Neural cell (in vitro differentiated cells): ENCODE measurements at regions not wholly inside any gene's neighbourhood (a gene's known extent, or its start where the extent isn't known, plus 50 kb on each side); places are given as distances from the start of the nearest gene placed in this dataset.
"Not testable (repeated sequence)": the region's sequence is repeated elsewhere in the genome, so short reads cannot be mapped to it uniquely, and the experiment has no call there.

Source experiments
- H2AFZ ChIP-seq: fragments of 200-600, 300-800 bp; sonication (generic), shearing (Covaris generic); 2 replicates; pipeline ENCODE4 v1.6.0; 2014; ENCODE audit warnings: low read depth, mild to moderate bottlenecking, antibody characterized with exemption, low read length, moderate library complexity
- H3F3A ChIP-seq: fragments of 200-600 bp; shearing (Covaris generic); 2 replicates; pipeline ENCODE4 v1.6.1; 2016; ENCODE audit warnings: mild to moderate bottlenecking, moderate library complexity, mixed read lengths, antibody characterized with exemption, low read length; ENCODE audit not compliant: insufficient read depth, poor library complexity, severe bottlenecking
- H3K27ac ChIP-seq: fragments of 200-600, 300-800 bp; sonication (generic), shearing (Covaris generic); 2 replicates; pipeline ENCODE4 v1.5.1; 2014; ENCODE audit warnings: mild to moderate bottlenecking, low read length, moderate library complexity
- H3K27me3 ChIP-seq: fragments of 300-800, 200-600 bp; sonication (generic), shearing (Covaris generic); 2 replicates; pipeline ENCODE4 v1.6.0; 2014; ENCODE audit warnings: mild to moderate bottlenecking, low read depth, low read length, moderate library complexity; ENCODE audit not compliant: insufficient read depth
- H3K36me3 ChIP-seq: fragments of 300-800, 200-600 bp; sonication (generic), shearing (Covaris generic); 2 replicates; pipeline ENCODE4 v1.5.1; 2014; ENCODE audit warnings: mild to moderate bottlenecking, antibody characterized with exemption, low read length, moderate library complexity; ENCODE audit not compliant: insufficient read depth
- H3K4me2 ChIP-seq: fragments of 300-800, 200-600 bp; sonication (generic), shearing (Covaris generic); 2 replicates; pipeline ENCODE4 v1.6.0; 2014; ENCODE audit warnings: mild to moderate bottlenecking, low read length
- H3K4me3 ChIP-seq: fragments of 300-800, 200-600 bp; sonication (generic), shearing (Covaris generic); 2 replicates; pipeline ENCODE4 v1.5.1; 2014; ENCODE audit warnings: mild to moderate bottlenecking, low read length, moderate library complexity
- H3K79me2 ChIP-seq: fragments of 200-600 bp; shearing (Covaris generic); replicated peaks from 2 replicates; pipeline ENCODE4 v1.6.0; 2014; ENCODE audit warnings: mild to moderate bottlenecking, low read length, moderate library complexity; ENCODE audit not compliant: insufficient read depth
- H3K9ac ChIP-seq: fragments of 300-800, 200-600 bp; sonication (generic), shearing (Covaris generic); 2 replicates; pipeline ENCODE4 v1.6.1; 2016; ENCODE audit warnings: mild to moderate bottlenecking, low read length, mixed read lengths
- H3K9me2 ChIP-seq: fragments of 200-600 bp; shearing (Covaris generic); 2 replicates; pipeline ENCODE4 v1.6.1; 2016; ENCODE audit warnings: mild to moderate bottlenecking, low read length, mixed read lengths; ENCODE audit not compliant: insufficient read depth
- H3K9me3 ChIP-seq: fragments of 200-600, 300-800 bp; sonication (generic), shearing (Covaris generic); 2 replicates; pipeline ENCODE4 v1.6.1; 2016; ENCODE audit warnings: mild to moderate bottlenecking, mixed run types, low read length, moderate library complexity, mixed read lengths
- H4K20me1 ChIP-seq: fragments of 200-600 bp; shearing (Covaris generic); 2 replicates; pipeline ENCODE4 v1.6.1; 2016; ENCODE audit warnings: mild to moderate bottlenecking, mixed run types; ENCODE audit not compliant: insufficient read depth
- CTCF ChIP-seq: fragments of 450-650 bp; IDR thresholded peaks from 2 replicates; pipeline ENCODE4 v1.5.1; 2014; ENCODE audit warnings: antibody characterized with exemption, mild to moderate bottlenecking, moderate library complexity; ENCODE audit not compliant: poor library complexity, severe bottlenecking
- EP300 ChIP-seq: fragments of 450-650 bp; conservative IDR thresholded peaks from 2 replicates; pipeline ENCODE4 v1.6.1; 2014; ENCODE audit warnings: antibody characterized with exemption, mild to moderate bottlenecking, moderate library complexity; ENCODE audit not compliant: poor library complexity, severe bottlenecking
- EZH2 ChIP-seq: fragments of 200-600, 300-800 bp; shearing (Covaris generic), sonication (generic); IDR thresholded peaks from 2 replicates; pipeline ENCODE4 v1.6.1; 2014; ENCODE audit warnings: antibody characterized with exemption, low read length, borderline replicate concordance, mild to moderate bottlenecking; ENCODE audit not compliant: insufficient read depth, poor library complexity, severe bottlenecking
- MXI1 ChIP-seq: fragments of 450-650 bp; conservative IDR thresholded peaks from 2 replicates; pipeline ENCODE4 v1.6.1; 2014; ENCODE audit warnings: antibody characterized with exemption, mild to moderate bottlenecking; ENCODE audit not compliant: poor library complexity, severe bottlenecking
- POLR2AphosphoS5 ChIP-seq: IDR thresholded peaks from 2 replicates; pipeline ENCODE4 v1.6.1; 2012
- RAD21 ChIP-seq: fragments of 450-650 bp; conservative IDR thresholded peaks from 2 replicates; pipeline ENCODE4 v1.6.1; 2014; ENCODE audit warnings: antibody characterized with exemption, mild to moderate bottlenecking, moderate library complexity
- REST ChIP-seq: IDR thresholded peaks from 2 replicates; pipeline ENCODE4 v1.6.1; 2012; ENCODE audit warnings: borderline replicate concordance
- SMC3 ChIP-seq: fragments of 450-650 bp; conservative IDR thresholded peaks from 2 replicates; pipeline ENCODE4 v1.6.1; 2014; ENCODE audit warnings: antibody characterized with exemption, mild to moderate bottlenecking, moderate library complexity; ENCODE audit not compliant: poor library complexity
- TAF1 ChIP-seq: IDR thresholded peaks from 2 replicates; pipeline ENCODE4 v1.6.1; 2012; ENCODE audit warnings: low read depth

- no peaks in the 10 kb centered on the region for H3F3A ChIP-seq
- no peak overlapping the region for H3K9ac ChIP-seq
- H3K79me2 ChIP-seq = no peaks in the 10 kb centered on the region
- no peaks in the 10 kb centered on the region for H4K20me1 ChIP-seq
- no peaks in the 10 kb centered on the region for H3K36me3 ChIP-seq
- H3K27ac ChIP-seq = no peak overlapping the region
- no peaks in the 10 kb centered on the region for H3K27me3 ChIP-seq
- H2AFZ ChIP-seq = no peak overlapping the region
- H3K4me3 ChIP-seq = no peak overlapping the region
- no peak overlapping the region for H3K4me2 ChIP-seq
- H3K9me3 ChIP-seq = no peaks in the 10 kb centered on the region
- no peaks in the 10 kb centered on the region for H3K9me2 ChIP-seq
- TF ChIP-seq EZH2 = no peak
- TF ChIP-seq CTCF = no peak
- TF ChIP-seq EP300 = no peak
- TF ChIP-seq POLR2AphosphoS5 = no peak
- no peak for TF ChIP-seq MXI1
- TF ChIP-seq REST = no peak
- no peak for TF ChIP-seq RAD21
Observed at GRCh38 chr11:109062445-109062844, 359.5 kb upstream of the C11orf87 start.

- no peaks in the 10 kb centered on the region for H3K9me3 ChIP-seq
- no peak overlapping the region for H3K27ac ChIP-seq
- no peaks in the 10 kb centered on the region for H3K36me3 ChIP-seq
- no peak overlapping the region for H2AFZ ChIP-seq
- no peaks in the 10 kb centered on the region for H3F3A ChIP-seq
- H3K4me3 ChIP-seq = no peak overlapping the region
- no peaks in the 10 kb centered on the region for H4K20me1 ChIP-seq
- no peaks in the 10 kb centered on the region for H3K27me3 ChIP-seq
- no peaks in the 10 kb centered on the region for H3K9me2 ChIP-seq
- H3K4me2 ChIP-seq = no peak overlapping the region
- no peak for TF ChIP-seq CTCF
- TF ChIP-seq REST = no peak
- TF ChIP-seq MXI1 = no peak
- no peak for TF ChIP-seq TAF1
- no peak for TF ChIP-seq POLR2AphosphoS5
- no peak for TF ChIP-seq EP300
- TF ChIP-seq RAD21 = no peak
- no peak for TF ChIP-seq SMC3
- no peak for TF ChIP-seq EZH2
- H3K9ac ChIP-seq = no peak overlapping the region
- H3K79me2 ChIP-seq = no peaks in the 10 kb centered on the region
Observed at GRCh38 chr11:109062871-109063270, 359.1 kb upstream of the C11orf87 start.

- H3F3A ChIP-seq, H4K20me1 ChIP-seq, H3K79me2 ChIP-seq, H2AFZ ChIP-seq, H3K27ac ChIP-seq, H3K4me3 ChIP-seq, H3K9me2 ChIP-seq, H3K9ac ChIP-seq, H3K27me3 ChIP-seq, H3K36me3 ChIP-seq, H3K9me3 ChIP-seq, H3K4me2 ChIP-seq: not testable (repeated sequence)
Observed at GRCh38 chr11:109064618-109065311, 357.2 kb upstream of the C11orf87 start.
